ENCODE measurements at regions not wholly inside any gene's neighbourhood (a gene's known extent, or its start where the extent isn't known, plus 50 kb on each side); places are given as distances from the start of the nearest gene placed in this dataset.
"Not testable (repeated sequence)": the region's sequence is repeated elsewhere in the genome, so short reads cannot be mapped to it uniquely, and the experiment has no call there.

DNA sequence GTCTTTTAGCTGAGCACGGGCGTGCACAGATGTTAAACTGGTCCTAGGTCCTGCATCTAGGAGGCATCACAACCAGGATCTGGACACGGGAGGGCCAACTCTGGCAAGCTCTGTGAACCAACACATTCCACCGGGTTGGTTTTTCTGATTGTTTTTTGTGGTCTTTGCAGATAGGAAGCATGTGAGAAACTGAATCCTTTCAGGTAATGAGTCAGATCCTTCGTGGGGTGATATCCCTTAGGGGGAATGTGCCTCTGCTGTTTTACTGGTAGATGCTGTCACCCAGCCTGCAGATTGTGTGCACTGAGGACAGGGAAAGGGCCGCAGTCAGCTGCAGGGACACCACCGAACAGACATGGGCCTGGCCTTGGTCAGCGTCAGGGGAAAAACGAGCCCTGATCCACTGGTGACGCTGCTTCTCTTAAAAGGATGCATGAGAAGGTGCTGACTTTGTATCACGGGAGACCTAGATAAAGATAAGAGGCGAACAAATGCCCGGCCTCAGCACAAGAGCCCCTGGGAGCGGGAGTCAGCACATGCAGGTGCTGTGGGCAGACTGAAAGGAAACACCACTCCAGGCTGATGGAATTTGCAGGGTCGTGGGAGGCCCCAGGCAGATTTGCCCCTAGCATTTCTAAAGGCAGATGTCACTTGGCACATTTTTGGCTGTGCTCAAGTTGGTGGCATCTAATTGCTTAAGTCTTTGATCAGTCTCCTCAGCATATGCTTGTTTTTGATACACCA is 51.1 kb downstream of the DOP1B start:
- no peak for DNase-seq

DNA sequence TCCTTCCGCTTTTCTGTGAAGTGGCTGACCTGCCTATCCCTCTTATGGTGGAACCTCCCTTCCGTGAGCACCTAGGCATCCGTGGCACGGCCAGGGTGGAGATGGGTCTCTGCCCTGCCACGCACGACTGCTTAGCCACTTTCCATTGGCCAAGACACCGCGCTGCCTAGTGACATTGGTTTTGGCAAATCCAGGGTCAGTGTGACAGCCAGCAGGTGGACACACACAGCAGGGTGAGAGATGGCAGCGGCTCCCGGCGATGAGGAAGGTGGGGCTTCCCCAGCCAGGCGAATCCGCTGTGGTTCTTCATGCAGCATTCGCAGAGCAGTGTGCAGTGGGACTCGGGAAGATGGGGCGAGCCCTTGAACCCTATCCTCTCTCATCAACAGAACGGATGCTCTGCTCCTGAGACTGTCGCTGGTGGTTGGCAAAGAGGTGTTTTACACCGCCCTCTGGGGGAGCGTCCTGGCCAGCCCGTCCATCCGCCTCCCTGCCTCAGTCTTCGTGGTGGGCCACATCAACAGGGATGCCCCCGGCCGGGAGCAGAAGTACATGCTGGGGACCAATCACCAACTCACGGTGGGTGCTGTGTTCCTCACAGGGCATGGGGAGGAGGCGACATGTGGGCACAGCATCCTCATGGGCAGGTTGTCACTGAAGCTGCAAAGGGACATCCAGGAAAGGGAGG is 51.8 kb downstream of the DOP1B start:
- no peak for DNase-seq

DNA sequence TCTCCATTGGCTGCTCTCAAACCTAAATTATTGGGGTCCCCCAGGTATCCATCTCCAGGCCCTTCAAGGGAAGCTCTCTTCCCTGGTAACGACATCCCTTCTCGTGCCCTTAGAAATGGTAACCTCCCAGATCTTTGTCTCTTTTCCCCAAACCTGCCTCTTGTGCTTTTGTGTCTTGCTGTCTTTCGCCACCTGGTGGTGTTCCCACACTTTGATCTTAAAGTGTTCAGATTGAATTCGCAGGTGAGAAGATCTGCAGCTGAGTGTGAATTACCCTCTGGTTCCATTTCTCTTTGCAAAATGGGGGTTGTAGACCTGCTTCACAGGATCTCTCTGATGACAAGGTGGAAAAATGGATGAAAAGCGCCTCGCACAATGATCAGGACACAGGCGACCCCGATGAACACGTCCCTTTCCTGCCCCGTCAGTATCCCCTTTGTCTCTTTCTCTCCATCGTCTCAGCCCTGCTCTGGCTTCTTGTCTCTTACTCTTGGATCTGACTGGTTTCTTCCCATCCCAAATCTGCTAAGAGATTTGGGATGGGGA is 53.1 kb downstream of the DOP1B start:
- peak in 1 of 2 donors; percentile 10 for DNase-seq

DNA sequence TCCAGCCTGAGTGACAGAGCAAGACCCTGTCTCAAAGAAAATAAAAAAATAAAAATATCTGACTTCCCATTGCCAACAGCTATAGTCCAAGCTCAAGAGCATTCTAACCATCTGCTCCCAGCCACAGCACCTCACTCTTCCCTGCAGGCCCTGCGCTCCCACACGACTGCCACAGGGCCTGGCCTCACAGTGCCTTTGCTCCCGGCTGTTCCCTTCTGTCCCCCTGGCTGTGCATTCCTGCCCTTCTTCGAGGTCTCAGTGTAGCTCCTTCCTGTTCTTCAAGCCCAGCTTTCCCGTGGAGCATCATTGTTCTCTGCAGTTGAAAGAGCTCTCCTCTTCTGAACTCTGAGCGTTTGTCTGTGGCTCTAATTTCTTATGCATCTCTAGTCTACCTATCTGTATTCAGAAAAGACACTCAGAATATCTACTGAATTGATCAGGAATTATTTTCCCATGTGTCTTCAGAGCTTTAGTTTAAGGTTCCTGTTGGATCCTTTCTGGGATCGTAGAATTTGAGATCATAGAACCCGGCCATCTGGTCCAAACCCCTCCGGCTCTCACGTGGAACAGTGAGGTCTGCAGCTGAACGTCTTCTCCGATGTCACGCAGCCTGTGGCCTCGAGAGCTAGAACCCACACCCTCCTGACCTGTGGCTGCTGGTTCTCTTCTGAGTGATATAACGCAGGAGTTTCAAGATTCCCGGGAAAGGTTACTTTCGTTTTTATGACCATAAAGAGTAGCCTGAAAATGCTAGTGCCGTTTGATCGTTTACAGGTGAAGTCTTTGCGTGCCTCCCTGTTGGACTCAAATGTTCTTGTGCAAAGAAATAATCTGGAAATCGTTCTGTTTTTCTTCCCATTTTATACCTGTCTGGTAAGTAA is 54.4 kb downstream of the DOP1B start:
- no peak for DNase-seq

DNA sequence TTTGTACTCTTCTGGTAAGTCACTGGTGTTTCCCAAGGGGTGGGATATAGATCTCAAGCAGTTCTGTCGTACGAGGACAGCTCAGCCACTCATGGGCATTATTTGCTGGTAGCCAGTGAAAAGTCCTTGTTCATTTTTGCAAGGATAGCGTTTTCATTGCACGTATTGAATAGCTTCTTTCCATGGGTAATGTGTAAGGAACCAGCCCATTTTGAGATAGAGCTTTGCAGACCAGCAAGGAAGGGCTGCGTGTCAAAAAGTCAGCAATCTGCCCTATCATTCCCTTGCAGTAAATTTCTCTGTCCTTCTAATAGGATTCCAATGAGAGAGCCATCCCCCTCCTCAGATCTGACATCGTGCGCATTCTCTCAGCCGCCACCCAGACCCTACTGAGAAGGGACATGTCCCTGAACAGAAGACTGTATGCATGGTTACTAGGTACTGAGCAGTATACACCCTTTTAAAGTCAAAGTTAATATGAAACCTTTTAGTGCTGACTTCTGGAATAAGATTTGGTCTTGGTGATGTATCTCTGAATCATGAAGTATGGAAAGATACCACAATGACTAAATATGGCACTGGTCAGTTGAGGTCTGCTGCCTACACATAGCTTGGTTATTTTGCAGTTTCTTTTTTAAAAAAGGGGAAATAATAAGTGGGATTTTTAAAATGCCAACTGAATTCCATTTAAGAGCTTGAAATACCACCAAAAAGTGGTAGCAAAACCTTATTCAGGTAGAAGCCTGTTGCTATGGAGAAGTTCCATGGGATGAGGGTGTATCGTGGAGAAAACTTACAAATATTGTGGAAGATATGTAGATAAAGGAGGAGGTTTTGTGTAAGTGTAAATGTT is 55.3 kb downstream of the DOP1B start:
- no peak for DNase-seq

DNA sequence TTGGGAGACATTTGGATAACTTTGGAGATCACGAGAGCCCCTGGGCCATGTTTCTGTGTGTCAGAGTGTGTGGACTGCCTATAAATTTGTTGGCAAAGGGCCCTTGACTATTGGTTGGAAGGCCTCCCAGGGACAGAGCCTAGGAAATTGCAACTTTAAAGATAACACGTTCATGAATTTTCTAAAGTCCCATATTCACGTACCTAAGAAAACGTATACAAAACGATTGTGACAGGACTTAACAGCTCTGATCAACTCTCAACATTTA is 55.8 kb downstream of the DOP1B start:
- DNase-seq: no peak

DNA sequence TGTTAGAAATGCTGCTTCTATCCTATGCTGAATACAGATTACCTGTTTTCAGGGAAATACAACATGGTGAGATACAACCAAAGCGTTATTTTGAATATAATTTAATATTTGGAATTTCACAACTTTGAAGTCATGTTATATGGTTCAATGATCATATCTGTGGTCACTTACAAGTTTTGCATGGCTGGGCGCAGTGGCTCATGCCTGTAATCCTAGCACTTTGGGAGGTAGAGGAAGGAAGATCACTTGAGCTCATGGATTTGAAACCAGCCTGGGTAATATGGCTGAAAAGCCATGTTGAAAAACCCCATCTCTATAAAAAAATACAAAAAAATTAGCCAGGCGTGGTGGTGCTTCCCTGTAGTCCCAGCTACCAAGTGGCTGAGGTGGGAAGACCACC is 57.9 kb downstream of the DOP1B start:
- DNase-seq: no peak

DNA sequence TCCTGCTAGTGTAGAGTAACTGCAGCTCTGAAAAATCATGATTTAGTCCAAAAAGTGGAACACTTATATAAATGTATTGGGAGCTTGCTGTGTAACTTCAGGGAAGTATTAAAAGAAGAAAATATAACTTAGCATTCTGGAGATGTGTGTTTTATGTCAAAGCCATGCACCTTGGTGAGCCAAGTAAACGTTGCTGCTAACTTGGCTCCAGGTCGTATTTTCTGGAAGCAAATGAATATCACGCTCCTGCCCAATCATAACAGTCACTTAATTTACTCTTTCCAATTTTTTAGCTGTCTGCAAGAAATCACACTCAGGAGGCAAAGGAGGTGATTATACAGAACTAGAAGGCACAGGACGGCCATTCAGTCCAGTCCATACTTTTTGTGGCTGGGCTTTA is 61.1 kb downstream of the DOP1B start:
- DNase-seq: no peak

DNA sequence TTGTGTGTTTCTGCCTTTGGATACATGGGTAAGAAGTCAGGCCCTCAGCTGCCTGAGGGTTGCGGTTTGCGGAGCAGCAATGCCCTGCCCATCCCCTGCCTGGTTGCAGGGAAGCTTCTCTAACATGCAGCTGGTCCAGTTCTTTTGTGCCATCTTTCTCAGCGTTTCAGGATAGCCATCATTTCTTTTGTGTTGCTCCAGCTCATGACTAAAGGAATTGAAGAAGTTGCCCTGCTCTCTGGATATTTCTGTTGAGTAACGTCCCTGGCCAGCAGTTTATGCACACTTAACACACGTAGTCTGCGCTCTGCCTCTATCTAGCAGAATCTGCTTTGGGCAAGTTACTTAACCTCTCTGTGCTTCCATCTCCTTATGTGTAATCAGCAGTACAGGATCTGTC is 62.1 kb downstream of the DOP1B start:
- DNase-seq: no peak

DNA sequence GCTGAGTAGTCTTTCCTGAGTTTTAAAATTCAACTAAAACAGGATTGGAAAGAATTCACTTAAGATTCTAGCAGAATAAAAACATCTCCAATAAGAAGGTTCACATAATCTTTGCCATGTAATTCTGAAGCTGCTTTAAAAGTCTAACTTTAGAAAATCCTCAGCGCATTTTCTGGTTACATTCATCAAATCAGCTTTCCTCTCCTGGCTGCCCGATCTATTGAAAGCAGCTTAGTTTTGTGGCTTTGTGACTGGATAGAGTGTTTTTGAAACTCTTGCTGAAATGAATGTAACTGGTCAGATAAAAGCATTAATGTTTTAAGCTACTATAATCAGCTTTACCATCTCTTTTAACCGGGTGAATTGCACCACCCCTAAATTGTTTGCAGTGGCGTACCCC is 66.8 kb downstream of the DOP1B start:
- no peak for DNase-seq

DNA sequence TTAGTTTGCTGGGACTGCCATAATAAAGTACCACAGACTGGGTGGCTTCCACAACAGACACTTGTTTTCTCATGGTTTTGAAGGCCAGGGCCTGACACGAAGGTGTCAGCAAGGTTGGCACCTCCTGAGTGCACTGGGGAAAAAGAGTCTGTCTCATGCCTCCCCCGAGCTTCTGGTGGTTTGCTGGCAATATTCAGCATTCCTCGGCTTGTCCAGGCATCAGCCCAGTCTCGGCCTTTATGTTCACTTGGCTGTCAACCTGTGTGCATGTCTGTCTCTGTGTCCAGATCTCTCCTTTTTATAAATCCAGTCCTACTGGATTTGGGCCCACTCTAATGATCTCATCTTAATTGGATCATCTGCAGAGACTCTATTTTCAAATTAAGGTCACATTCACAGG is 72.6 kb downstream of the DOP1B start:
- no peak for DNase-seq

DNA sequence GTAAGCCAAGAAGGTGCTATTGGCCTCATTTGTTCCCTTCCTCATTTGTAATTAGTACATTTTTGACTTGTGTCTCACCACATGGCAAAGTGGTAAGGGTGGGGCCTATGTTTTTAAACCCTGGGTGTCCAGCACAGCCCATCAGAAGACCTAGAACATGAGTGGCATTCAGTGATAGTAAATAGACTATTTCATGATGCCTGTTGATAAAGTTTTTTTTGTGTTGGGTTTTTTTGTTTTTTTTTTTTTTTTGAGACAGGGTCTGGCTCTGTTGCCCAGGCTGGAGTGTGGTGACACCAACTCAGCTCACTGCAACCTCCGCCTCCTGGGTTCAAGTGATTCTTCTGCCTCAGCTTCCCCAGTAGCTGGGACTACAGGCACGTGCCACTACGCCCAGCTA is 74.8 kb downstream of the DOP1B start:
- not testable (repeated sequence) for DNase-seq

DNA sequence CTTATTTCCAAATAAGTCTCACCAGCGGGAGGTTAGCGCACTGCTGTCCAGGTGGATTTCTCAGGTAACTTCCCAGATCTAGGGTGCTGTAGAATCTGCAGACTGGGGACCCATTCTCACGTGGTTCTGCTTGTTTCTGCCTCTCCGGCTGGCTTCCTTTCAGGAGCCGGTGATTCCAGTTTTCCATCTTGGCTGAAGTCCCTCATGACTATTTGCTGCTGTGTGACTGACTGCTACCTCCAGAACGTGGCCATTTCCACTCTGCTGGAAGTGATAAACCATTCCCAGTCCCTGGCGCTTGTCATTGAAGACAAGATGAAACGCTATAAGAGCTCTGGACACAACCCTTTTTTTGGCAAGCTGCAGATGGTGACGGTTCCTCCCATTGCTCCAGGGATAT is 76.0 kb downstream of the DOP1B start:
- no peak for DNase-seq

DNA sequence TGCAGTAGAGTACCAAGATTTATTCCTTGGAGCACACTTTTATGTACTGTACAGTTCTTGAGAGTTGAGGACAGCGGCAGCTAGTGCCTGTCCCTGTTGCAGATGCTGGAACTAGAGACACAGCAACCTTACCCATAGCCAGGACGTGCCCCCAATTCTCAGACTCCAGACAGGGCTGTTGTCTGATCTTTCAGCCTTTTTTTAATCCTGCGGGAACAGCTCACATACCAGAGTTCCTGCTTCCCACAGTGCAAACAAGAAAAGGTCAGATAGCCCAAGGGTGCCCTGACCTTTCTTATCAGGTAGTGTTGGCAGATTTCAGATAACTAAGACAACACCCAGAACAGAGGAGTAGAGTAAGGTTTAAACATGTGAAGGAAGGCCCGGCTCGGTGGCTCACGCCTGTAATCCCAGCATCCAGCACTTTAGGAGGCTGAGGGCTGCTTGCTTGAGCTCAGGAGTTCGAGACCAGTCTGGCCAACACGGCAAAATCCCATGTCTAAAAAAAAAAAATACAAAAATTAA is 78.5 kb downstream of the DOP1B start:
- no peak for DNase-seq

DNA sequence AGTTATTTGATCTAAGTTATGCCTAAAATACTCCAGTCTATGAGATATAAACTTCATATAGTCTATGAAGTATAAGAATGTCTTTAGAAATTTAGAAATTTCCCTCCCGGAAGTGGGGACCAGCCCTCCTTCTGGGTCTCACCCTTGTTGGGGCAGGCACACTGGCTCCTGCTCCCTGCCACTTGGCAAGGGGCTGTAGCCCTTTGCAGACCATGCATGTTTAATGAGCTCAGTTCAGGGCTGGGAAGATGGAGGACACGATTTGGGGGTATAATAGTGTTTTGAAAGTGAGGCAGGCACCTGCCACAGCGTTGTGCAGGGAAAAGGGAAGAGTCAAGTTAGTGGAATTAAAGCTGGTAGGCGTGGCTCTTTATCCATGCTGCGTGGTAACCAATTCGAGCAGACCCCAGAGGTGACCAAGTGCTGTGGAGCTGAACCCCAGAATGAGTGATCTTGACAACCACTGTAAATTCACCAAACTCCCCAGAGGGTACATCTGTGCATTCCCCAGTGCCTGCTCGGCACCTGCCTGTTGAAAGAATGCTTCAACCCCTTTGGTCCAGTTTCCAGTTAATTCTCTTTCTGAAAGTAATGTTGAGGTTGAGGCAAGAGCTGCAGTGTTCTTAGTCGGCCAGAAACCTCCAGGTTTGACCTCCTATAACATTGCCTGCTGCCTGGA is 79.6 kb downstream of the DOP1B start:
- no peak for DNase-seq

DNA sequence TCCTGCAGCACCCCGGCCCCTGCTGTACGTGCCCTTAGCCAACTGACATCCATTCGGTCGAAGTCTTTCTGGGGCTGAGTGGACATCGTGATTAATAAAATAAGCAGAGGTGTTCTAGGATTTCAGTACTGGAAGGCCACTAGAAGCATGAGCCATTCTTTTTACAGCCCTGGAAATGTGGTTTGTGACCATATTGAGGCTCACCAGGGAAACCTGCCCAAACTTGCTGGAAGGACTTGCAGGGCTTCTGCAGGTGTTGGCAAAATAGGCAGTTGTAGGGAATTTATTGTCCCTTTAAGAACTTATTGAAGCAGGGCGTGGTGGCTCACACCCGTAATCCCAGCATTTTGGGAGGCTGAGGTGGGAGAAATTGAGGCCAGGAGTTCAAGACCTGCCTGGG is 80.8 kb downstream of the DOP1B start:
- no peak for DNase-seq

DNA sequence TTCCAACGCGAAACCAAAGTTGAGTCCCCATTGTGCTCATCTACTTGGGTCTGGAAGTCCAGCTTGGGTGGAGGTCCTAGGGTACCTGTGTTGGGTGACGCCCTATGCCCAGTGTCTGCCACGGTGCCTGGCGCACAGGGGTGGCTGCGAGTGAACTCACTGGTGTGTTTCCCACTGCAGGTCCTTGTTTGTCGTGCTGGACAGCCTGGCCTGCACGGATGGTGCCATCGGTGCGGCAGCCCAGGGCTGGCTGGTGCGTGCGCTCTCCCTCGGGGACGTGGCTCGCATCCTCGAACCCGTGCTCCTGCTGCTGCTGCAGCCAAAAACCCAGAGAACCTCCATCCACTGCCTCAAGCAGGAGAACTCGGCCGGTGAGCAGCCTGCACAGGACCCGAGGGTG is 80.4 kb upstream of the MORC3 start:
- DNase-seq: no peak

DNA sequence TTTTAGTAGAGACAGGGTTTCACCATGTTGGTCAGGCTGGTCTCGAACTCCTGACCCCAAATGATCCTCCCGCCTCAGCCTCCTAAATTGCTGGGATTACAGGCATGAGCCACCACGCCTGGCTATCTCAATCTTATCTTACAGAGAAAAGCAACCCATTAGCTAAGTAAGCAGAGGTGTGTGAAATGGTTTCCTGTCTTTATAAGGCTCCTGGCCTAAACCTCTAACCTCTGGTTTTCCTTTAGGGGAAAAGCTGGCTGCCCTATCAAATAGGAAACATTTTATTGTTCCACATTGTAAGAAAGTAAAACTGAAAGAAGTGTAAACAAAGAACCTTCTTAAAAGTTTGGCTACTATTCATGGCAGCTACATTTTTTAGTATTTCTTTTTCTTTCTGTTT is 78.3 kb upstream of the MORC3 start:
- no peak for DNase-seq

DNA sequence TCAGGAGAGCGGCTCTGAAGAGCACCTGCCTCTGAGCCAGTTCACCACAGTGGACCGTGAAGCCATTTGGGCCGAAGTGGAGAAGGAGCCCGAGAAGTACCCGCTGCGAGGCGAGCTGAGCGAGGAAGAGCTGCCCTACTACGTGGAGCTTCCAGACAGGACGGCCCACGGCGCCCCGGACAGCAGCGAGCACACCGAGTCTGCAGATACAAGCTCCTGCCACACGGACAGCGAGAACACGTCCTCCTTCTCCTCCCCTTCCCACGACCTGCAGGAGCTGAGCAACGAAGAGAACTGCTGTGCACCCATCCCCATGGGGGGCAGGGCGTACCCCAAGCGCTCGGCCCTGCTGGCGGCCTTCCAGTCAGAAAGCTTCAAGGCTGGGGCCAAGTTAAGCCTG is 74.9 kb upstream of the MORC3 start:
- DNase-seq: no peak

DNA sequence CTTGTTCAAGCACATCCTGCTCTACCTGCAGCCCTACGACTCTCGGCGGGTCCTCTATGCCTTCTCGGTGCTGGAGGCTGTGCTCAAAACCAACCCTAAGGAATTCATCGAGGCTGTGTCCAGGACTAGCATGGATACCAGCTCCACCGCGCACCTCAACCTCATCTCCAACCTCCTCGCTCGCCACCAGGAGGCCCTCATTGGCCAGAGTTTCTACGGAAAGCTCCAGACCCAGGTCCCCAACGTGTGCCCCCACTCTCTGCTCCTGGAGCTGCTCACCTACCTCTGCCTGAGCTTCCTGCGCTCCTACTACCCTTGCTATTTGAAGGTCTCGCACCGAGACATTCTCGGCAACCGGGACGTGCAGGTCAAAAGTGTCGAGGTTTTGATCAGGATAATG is 74.3 kb upstream of the MORC3 start:
- no peak for DNase-seq

DNA sequence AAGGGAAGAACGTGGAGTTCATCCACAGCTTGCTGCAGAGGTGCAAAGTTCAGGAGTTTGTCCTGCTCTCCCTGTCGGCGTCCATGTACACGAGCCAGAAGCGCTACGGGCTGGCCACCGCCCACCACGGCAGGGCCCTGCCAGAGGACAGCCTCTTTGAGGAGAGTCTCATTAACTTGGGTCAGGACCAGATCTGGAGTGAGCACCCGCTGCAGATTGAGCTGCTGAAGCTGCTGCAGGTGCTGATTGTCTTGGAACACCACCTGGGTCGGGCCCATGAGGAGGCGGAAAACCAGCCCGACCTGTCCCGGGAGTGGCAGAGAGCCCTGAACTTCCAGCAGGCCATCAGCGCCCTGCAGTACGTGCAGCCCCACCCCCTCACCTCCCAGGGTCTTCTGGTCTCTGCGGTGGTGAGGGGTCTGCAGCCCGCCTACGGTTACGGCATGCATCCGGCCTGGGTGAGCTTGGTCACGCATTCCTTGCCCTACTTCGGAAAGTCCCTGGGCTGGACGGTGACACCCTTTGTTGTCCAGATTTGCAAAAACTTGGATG is 73.8 kb upstream of the MORC3 start:
- peak; percentile 15 to 20 for DNase-seq
